ENCODE measurements at regions not wholly inside any gene's neighbourhood (a gene's known extent, or its start where the extent isn't known, plus 50 kb on each side); places are given as distances from the start of the nearest gene placed in this dataset.

DNA sequence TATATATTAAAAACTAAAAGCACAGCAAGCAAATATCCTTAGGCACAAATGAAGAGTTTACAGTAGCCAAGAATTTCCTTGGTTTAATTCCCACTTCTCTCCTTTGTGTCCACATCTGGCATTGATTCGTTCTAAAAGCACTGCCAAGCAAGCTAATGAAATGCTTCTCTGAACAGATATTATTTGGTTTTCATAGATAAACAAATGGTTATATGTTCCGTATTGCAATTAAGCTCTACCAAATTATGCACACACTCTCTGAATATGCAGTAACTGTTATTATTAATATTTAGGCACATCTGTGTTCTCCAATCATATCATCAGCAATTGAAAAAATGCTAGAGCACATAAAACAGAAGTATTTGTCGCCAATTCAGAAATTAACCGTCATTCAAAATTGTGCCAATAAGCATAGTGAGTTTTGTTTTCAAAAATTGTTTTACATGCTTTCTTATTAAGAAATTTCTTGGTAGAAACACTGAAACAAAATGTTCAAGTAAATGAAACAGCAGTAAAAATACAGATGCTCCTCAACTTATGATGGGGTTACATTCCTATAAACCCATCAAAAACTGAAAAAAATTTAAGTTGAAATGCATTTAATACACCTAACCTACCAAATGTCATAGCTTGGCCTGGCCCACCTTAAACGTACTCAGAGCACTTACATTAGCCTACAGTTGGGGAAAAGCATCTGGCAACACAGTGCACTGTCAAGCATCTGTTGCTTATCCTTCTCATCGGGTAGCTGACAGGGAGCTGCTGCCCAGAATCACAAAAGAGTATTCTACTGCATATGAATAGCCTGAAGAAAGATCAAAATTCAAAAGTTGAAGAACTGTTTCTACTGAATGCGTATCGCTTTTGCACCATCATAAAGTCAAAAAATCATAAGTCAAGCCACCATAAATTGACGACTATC lies 2134.7 kb downstream of the PCDH9 start (continued):
- TF ChIP-seq ZNF850 (CRISPR knock-in tag; conservative IDR thresholded peaks at IDR 0.05) (no peak), ZNF329 (CRISPR knock-in tag; IDR thresholded peaks at IDR 0.05; ENCODE audit: low read depth) (no peak)
- TF ChIP-seq, protein P1, sequence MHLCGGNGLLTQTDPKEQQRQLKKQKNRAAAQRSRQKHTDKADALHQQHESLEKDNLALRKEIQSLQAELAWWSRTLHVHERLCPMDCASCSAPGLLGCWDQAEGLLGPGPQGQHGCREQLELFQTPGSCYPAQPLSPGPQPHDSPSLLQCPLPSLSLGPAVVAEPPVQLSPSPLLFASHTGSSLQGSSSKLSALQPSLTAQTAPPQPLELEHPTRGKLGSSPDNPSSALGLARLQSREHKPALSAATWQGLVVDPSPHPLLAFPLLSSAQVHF (CRISPR knock-in tag; IDR thresholded peaks at IDR 0.05), result no peak

DNA sequence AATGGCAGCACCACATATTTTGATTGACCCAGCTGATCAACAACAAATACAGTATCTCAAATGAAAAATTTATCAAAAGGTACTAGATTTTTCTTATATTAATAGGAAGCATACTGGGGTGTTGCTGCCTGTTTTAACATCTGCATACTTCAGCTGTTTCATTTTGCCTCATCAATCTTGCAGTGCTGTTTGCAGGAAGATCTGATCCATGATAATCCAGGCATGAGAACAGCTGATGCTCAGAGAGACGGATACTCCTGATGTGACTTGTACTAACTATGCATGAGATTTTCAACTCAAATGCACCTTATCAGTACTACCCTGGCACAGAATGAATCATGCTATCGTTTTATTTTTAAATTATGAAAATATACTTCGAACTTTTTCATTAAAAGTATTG lies 2136.8 kb downstream of the PCDH9 start:
- BruUV-seq (replicated peaks), result no TSS peak
- H2AFZ ChIP-seq (ENCODE audit: low read length), result no peak overlapping the region
- ATAC-seq, result no peak
- DNase-seq (ENCODE audit: low spot score), result no peak
- no peaks in the 10 kb centered on the region for H3K9me3 ChIP-seq (ENCODE audit: low read length)
- no peak overlapping the region for H3K4me2 ChIP-seq (ENCODE audit: low read depth, low read length)
- no peaks in the 10 kb centered on the region for H3K36me3 ChIP-seq (replicated peaks in 1 of 2; ENCODE audit: control insufficient read depth in 1 of 2, insufficient read depth in 2 of 2, low read length in 2 of 2)
- ChIA-PET POLR2A (no interaction called here), CTCF (ENCODE audit: low intra/inter-chr PET ratio, low total read pairs) (no interaction called here)
- H4K20me1 ChIP-seq (ENCODE audit: insufficient read depth, low read length), result no peaks in the 10 kb centered on the region
- H3K79me2 ChIP-seq (ENCODE audit: insufficient read depth, low read length), result no peaks in the 10 kb centered on the region
- H3K9ac ChIP-seq (ENCODE audit: insufficient read depth, low read depth, low read length), result no peak overlapping the region
- H3K27me3 ChIP-seq (ENCODE audit: control insufficient read depth in 1 of 2, insufficient read depth in 2 of 2, low read length in 2 of 2), result no peaks in the 10 kb centered on the region
- no peak for FAIRE-seq
- no peak overlapping the region for H3K27ac ChIP-seq (ENCODE audit: extremely low read length, insufficient read depth, low read length)
- no peak overlapping the region for H3K4me3 ChIP-seq (replicated peaks in 1 of 3; ENCODE audit: insufficient read depth in 1 of 3, low read depth in 2 of 3, low read length in 3 of 3)
- H3K4me1 ChIP-seq (ENCODE audit: insufficient read depth, low read length), result no peaks in the 10 kb centered on the region
- TF ChIP-seq ZNF136 (CRISPR knock-in tag; IDR thresholded peaks at IDR 0.05; ENCODE audit: low read depth) (no peak), ATF7 (IDR thresholded peaks at IDR 0.05) (no peak), ATF7 (CRISPR knock-in tag; IDR thresholded peaks at IDR 0.05) (no peak), FOSL1 (CRISPR knock-in tag; IDR thresholded peaks at IDR 0.05; ENCODE audit: borderline replicate concordance) (no peak), ZNF605 (CRISPR knock-in tag; IDR thresholded peaks at IDR 0.05) (no peak), TCF12 (IDR thresholded peaks at IDR 0.05) (no peak), TCF12 (CRISPR knock-in tag; IDR thresholded peaks at IDR 0.05) (no peak), ZFP36 (IDR thresholded peaks at IDR 0.05; ENCODE audit: borderline replicate concordance, low read depth, low read length, partially characterized antibody) (no peak)
- in situ Hi-C loops (cut with HindIII; ENCODE audit: extremely low pct_ligation_motif_present, low pct_unique_long_range_greater_than_20kb), result no loop called here
- WGBS (ENCODE audit: low lambda C conversion rate), result 19% methylated on average over 3 of the region's 3 CpGs
- intact Hi-C loops (cut with micrococcal nuclease; ENCODE audit: unreplicated experiment), result no loop called here
